ENCODE measurements at regions not wholly inside any gene's neighbourhood (a gene's known extent, or its start where the extent isn't known, plus 50 kb on each side); places are given as distances from the start of the nearest gene placed in this dataset.

DNA sequence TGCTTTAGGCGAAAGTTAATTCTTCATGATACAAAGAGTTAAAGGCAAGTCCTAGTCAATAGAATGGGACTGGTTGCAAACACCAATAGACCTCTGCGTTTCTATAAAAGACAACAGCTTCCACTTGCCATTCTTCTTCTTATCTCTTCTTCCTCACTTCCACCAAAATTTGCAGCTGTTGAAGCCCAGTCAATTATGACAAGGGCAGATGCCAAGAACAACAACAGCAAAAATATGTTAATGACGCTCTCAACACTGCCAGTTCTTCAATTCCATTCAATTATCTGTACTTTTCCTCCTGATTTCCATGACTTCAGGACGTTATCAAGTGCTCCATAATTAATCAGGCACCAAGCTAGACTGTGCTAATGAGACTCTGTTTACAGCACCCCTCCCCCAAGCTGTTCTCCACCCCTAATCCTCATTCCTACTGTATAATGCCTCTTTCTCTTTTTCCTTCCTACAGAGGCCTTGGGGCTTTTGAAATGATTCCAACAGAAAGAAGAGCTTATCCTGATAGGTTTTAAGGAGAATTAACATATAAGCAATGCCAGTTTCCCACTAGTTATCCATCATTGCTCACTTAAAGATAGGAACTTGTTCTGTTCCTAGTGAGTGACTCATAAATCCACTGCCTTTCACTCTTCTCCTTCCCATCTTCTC lies 1160.5 kb downstream of the IGSF11 start:
- Mint-ChIP-seq H3K9me3 (no peaks in the 10 kb centered on the region), H3K36me3 (ENCODE audit: low read depth) (no peaks in the 10 kb centered on the region), H3K4me1 (peaks cover 39% of the 10 kb centered on the region), H3K27me3 (ENCODE audit: insufficient read depth) (no peaks in the 10 kb centered on the region), H3K27ac (peak overlapping the region; percentile 32), H3K4me3 (peak overlapping the region; percentile 2)
- Histone ChIP-seq H3K9me3 (ENCODE audit: control insufficient read depth, low read length) (peaks cover 4% of the 10 kb centered on the region), H3K27me3 (ENCODE audit: control insufficient read depth, insufficient read depth, low read length, poor library complexity, severe bottlenecking) (peaks cover 8% of the 10 kb centered on the region), H3K4me3 (ENCODE audit: low read length) (no peak overlapping the region), H3K36me3 (ENCODE audit: control insufficient read depth, insufficient read depth, low read length) (no peaks in the 10 kb centered on the region), H3K27ac (ENCODE audit: low read depth, low read length) (no peak overlapping the region), H3K4me1 (ENCODE audit: control insufficient read depth, insufficient read depth, low read length) (peaks cover 9% of the 10 kb centered on the region), H3K9ac (ENCODE audit: extremely low read depth, low read length, poor library complexity, severe bottlenecking) (no peak overlapping the region)
- DNase-seq, result peak; percentile 48
- no peak for TF ChIP-seq CTCF (conservative IDR thresholded peaks at IDR 0.05)
- WGBS, 2 experiments (ENCODE audit: insufficient coverage in 1 of 2, insufficient read length in 1 of 2), result 66 to 90% methylated on average over 3 to 4 of the region's 4 CpGs

DNA sequence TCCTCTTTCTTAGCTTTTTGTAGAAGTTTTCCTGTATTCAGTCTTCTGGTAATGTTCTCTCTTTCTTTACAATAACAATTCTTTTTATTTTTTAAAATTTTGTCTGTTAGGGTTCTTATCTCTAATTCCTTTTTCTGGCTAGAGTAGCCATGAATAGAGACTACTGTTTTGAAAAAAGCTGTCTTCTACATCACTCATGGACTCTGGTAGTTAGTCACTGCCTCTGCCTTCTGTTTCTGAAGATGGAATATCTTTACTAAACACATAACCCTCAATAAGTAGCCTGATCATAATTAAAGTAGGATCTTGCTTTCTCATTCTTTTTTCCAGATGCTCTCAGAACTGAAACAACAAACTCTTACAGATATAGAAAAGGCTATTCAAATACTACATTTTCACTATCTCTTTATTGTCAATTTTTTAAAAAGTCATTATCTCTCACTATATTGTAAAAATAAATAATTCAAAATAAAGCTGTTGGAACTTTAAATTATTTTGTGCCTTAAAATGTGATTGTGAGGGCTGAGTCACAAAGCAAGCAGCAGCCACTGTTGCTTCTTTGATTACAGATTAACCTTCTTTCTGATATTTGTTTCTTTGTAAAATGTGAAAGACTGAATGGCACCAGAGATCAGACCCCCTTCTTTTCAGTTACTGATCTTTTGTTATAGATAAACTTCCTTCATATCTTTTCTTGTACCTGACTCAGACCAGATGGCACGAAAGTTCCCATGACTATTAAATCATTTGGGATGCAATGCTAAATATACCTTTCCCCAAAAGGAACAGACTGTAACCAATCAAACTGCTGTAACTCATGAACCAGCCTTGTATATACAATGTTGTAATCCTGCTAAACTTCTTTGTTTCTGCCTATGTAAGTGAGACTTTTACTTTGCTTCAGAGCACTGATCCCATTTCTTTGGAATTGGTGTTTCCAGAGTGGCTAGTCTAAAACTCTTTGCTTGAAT lies 1159.5 kb downstream of the IGSF11 start:
- H3K9me3 ChIP-seq (ENCODE audit: control insufficient read depth, low read length), result peaks cover 4% of the 10 kb centered on the region
- no peak overlapping the region for H3K9ac ChIP-seq (ENCODE audit: extremely low read depth, low read length, poor library complexity, severe bottlenecking)
- TF ChIP-seq CTCF (conservative IDR thresholded peaks at IDR 0.05), result no peak
- H3K4me3 ChIP-seq (ENCODE audit: low read length), result peak overlapping the region; percentile 14
- 68% methylated on average over 1 of the region's 1 CpG; no CpG with 5 or more reads in 1 of the 2 experiments for WGBS, 2 experiments (ENCODE audit: insufficient coverage in 1 of 2, insufficient read length in 1 of 2)
- no peak overlapping the region for H3K4me3 Mint-ChIP-seq
- no peak overlapping the region for H3K27ac ChIP-seq (ENCODE audit: low read depth, low read length)
- peaks cover 9% of the 10 kb centered on the region for H3K4me1 ChIP-seq (ENCODE audit: control insufficient read depth, insufficient read depth, low read length)
- H3K27me3 ChIP-seq (ENCODE audit: control insufficient read depth, insufficient read depth, low read length, poor library complexity, severe bottlenecking), result peaks cover 9% of the 10 kb centered on the region
- no peak for DNase-seq
- peak overlapping the region; percentile 69 for H3K27ac Mint-ChIP-seq
- peaks cover 4% of the 10 kb centered on the region for H3K27me3 Mint-ChIP-seq (ENCODE audit: insufficient read depth)
- H3K36me3 ChIP-seq (ENCODE audit: control insufficient read depth, insufficient read depth, low read length), result no peaks in the 10 kb centered on the region
- peaks cover 41% of the 10 kb centered on the region for H3K4me1 Mint-ChIP-seq
- H3K9me3 Mint-ChIP-seq, result no peaks in the 10 kb centered on the region
- H3K36me3 Mint-ChIP-seq (ENCODE audit: low read depth), result no peaks in the 10 kb centered on the region

- Histone ChIP-seq H3K27ac (ENCODE audit: low read depth, low read length) (no peak overlapping the region), H3K36me3 (ENCODE audit: control insufficient read depth, insufficient read depth, low read length) (no peaks in the 10 kb centered on the region), H3K4me1 (ENCODE audit: control insufficient read depth, insufficient read depth, low read length) (peaks cover 9% of the 10 kb centered on the region), H3K27me3 (ENCODE audit: control insufficient read depth, insufficient read depth, low read length, poor library complexity, severe bottlenecking) (peaks cover 9% of the 10 kb centered on the region), H3K9me3 (ENCODE audit: control insufficient read depth, low read length) (peaks cover 4% of the 10 kb centered on the region), H3K4me3 (ENCODE audit: low read length) (peak overlapping the region; percentile 14), H3K9ac (ENCODE audit: extremely low read depth, low read length, poor library complexity, severe bottlenecking) (no peak overlapping the region)
- no peak for TF ChIP-seq CTCF (conservative IDR thresholded peaks at IDR 0.05)
- DNase-seq, result no peak
- Mint-ChIP-seq H3K4me3 (no peak overlapping the region), H3K27ac (peak overlapping the region; percentile 69), H3K4me1 (peaks cover 46% of the 10 kb centered on the region), H3K9me3 (no peaks in the 10 kb centered on the region), H3K27me3 (ENCODE audit: insufficient read depth) (peaks cover 6% of the 10 kb centered on the region), H3K36me3 (ENCODE audit: low read depth) (no peaks in the 10 kb centered on the region)
- WGBS, 2 experiments (ENCODE audit: insufficient coverage in 1 of 2, insufficient read length in 1 of 2), result 100% methylated on average over 1 of the region's 1 CpG; no CpG with 5 or more reads in 1 of the 2 experiments
Measured at GRCh38 chr3:117875887-117876286, 1158.8 kb downstream of the IGSF11 start.

Data from endodermal cell (in vitro differentiated cells).